WTC11 (cell line): ENCODE measurements at regions not wholly inside any gene's neighbourhood (a gene's known extent, or its start where the extent isn't known, plus 50 kb on each side); places are given as distances from the start of the nearest gene placed in this dataset.

Experiments used
- ARID4B ChIP-seq: sonication (generic); formaldehyde crosslinking; IDR thresholded peaks from 2 replicates; pipeline ENCODE4 v1.8.0; 2023; ENCODE audit warnings: missing genetic modification reagents, mild to moderate bottlenecking, borderline replicate concordance
- ATF3 ChIP-seq: sonication (generic); formaldehyde crosslinking; conservative IDR thresholded peaks from 2 replicates; pipeline ENCODE4 v1.8.1; 2022; ENCODE audit warnings: mild to moderate bottlenecking, missing genetic modification reagents
- CDX4 ChIP-seq: fragments of 250-450 bp; sonication (Bioruptor Pico); IDR thresholded peaks from 2 replicates; pipeline ENCODE4 v1.9.0; 2021; ENCODE audit warnings: moderate library complexity, mild to moderate bottlenecking, inconsistent platforms, borderline replicate concordance
- ELF4 ChIP-seq: sonication (generic); formaldehyde crosslinking; IDR thresholded peaks from 2 replicates; pipeline ENCODE4 v1.8.1; 2022; ENCODE audit warnings: low read depth, mild to moderate bottlenecking, moderate library complexity, missing genetic modification reagents
- FOXJ3 ChIP-seq: sonication (generic); formaldehyde crosslinking; IDR thresholded peaks from 2 replicates; pipeline ENCODE4 v1.9.0; 2021; ENCODE audit warnings: missing genetic modification reagents, mild to moderate bottlenecking, borderline replicate concordance
- IRF1 ChIP-seq: sonication (generic); formaldehyde crosslinking; IDR thresholded peaks from 2 replicates; pipeline ENCODE4 v1.8.0; 2023; ENCODE audit warnings: missing genetic modification reagents
- MXD4 ChIP-seq: fragments of 250-450 bp; sonication (Bioruptor Pico); IDR thresholded peaks from 2 replicates; pipeline ENCODE4 v1.8.0; 2021; ENCODE audit warnings: mild to moderate bottlenecking, moderate library complexity, borderline replicate concordance
- NR2C2 ChIP-seq: sonication (generic); formaldehyde crosslinking; IDR thresholded peaks from 2 replicates; pipeline ENCODE4 v1.8.0; 2022; ENCODE audit warnings: mild to moderate bottlenecking, missing genetic modification reagents
- PRDM15 ChIP-seq: sonication (generic); formaldehyde crosslinking; IDR thresholded peaks from 2 replicates; pipeline ENCODE4 v1.8.0; 2022; ENCODE audit warnings: missing genetic modification reagents
- PRRX2 ChIP-seq: fragments of 250-450 bp; sonication (Bioruptor Pico); IDR thresholded peaks from 2 replicates; pipeline ENCODE4 v1.8.0; 2021; ENCODE audit warnings: mild to moderate bottlenecking
- RELA ChIP-seq: sonication (generic); formaldehyde crosslinking; IDR thresholded peaks from 2 replicates; pipeline ENCODE4 v1.8.1; 2022; ENCODE audit warnings: missing genetic modification reagents, mild to moderate bottlenecking, borderline replicate concordance
- SMAD4 ChIP-seq: sonication (generic); formaldehyde crosslinking; IDR thresholded peaks from 2 replicates; pipeline ENCODE4 v1.8.0; 2022; ENCODE audit warnings: mild to moderate bottlenecking, missing genetic modification reagents
- TEAD4 ChIP-seq: sonication (generic); formaldehyde crosslinking; IDR thresholded peaks from 2 replicates; pipeline ENCODE4 v1.8.0; 2022; ENCODE audit warnings: mild to moderate bottlenecking, missing genetic modification reagents
- ZNF396 ChIP-seq: fragments of 250-450 bp; sonication (Bioruptor Pico); IDR thresholded peaks from 2 replicates; pipeline ENCODE4 v1.8.0; 2021; ENCODE audit warnings: mild to moderate bottlenecking, moderate library complexity, borderline replicate concordance
- ZSCAN18 ChIP-seq: fragments of 250-450 bp; sonication (Bioruptor Pico); IDR thresholded peaks from 2 replicates; pipeline ENCODE4 v2.1.2; 2022; ENCODE audit warnings: mild to moderate bottlenecking, moderate library complexity

- no peak for TF ChIP-seq CDX4 (CRISPR knock-in tag)
- TF ChIP-seq ARID4B = no peak
- no peak for TF ChIP-seq SMAD4
- TF ChIP-seq PRDM15 (CRISPR knock-in tag) = no peak
- TF ChIP-seq TEAD4 (CRISPR knock-in tag) = 0 out of 2 replicates have a peak, but pooled peaks have one; percentile 63
- no peak for TF ChIP-seq FOXJ3
- TF ChIP-seq IRF1 = no peak
- no peak for TF ChIP-seq NR2C2
- no peak for TF ChIP-seq ZSCAN18 (CRISPR knock-in tag)
- TF ChIP-seq ELF4 (CRISPR knock-in tag) = no peak
- no peak for TF ChIP-seq MXD4
- no peak for TF ChIP-seq PRRX2 (CRISPR knock-in tag)
- TF ChIP-seq ATF3 = no peak
- TF ChIP-seq RELA (CRISPR knock-in tag) = no peak
- TF ChIP-seq ZNF396 (CRISPR knock-in tag) = peak; percentile 73; the same call in 1 of the 2 replicates
Observed at GRCh38 chr6:43926634-43927531, 156.9 kb downstream of the VEGFA start (continued).
